Midbrain (tissue), 1 donor: ENCODE measurements at regions not wholly inside any gene's neighbourhood (a gene's known extent, or its start where the extent isn't known, plus 50 kb on each side); places are given as distances from the start of the nearest gene placed in this dataset.

ENCODE experiments used
- DNase-seq: peaks from one replicate; lab custom pipeline; 2025; lab: John Stamatoyannopoulos, UW

GRCh38 chr12:91999823-92000222 lies 145.8 kb downstream of the BTG1 start:
- DNase-seq = no peak

- no peak for DNase-seq
Observed at GRCh38 chr12:91998316-91998715, 147.3 kb downstream of the BTG1 start.

GRCh38 chr12:91994208-91994797 lies 151.3 kb downstream of the BTG1 start:
- DNase-seq = no peak

- DNase-seq = no peak
Observed at GRCh38 chr12:91993287-91994017, 152.2 kb downstream of the BTG1 start.

GRCh38 chr12:91991399-91992187 lies 154.1 kb downstream of the BTG1 start:
- DNase-seq = no peak

- no peak for DNase-seq
Observed at GRCh38 chr12:91990525-91990924, 155.1 kb downstream of the BTG1 start.

GRCh38 chr12:91989143-91989542 lies 156.5 kb downstream of the BTG1 start:
- DNase-seq = no peak

- DNase-seq = peak; percentile 17
Observed at GRCh38 chr12:91988086-91988923, 157.3 kb downstream of the BTG1 start.

GRCh38 chr12:91986084-91986483 lies 159.6 kb downstream of the BTG1 start:
- DNase-seq = no peak

GRCh38 chr12:91985002-91985787 lies 160.5 kb downstream of the BTG1 start:
- DNase-seq = peak; percentile 21

GRCh38 chr12:91984556-91984955 lies 161.1 kb downstream of the BTG1 start:
- no peak for DNase-seq

GRCh38 chr12:91983935-91984334 lies 161.7 kb downstream of the BTG1 start:
- no peak for DNase-seq

- DNase-seq = no peak
Observed at GRCh38 chr12:91982946-91983345, 162.7 kb downstream of the BTG1 start.

- no peak for DNase-seq
Observed at GRCh38 chr12:91980389-91980821, 165.2 kb downstream of the BTG1 start.

- DNase-seq = no peak
Observed at GRCh38 chr12:91978143-91978542, 167.5 kb downstream of the BTG1 start.

GRCh38 chr12:91975891-91976290 lies 169.8 kb downstream of the BTG1 start:
- no peak for DNase-seq

- no peak for DNase-seq
Observed at GRCh38 chr12:91974541-91975085, 171.0 kb downstream of the BTG1 start.

- no peak for DNase-seq
Observed at GRCh38 chr12:91973813-91974212, 171.8 kb downstream of the BTG1 start.

GRCh38 chr12:91972896-91973295 lies 172.8 kb downstream of the BTG1 start:
- no peak for DNase-seq

GRCh38 chr12:91968777-91969171 lies 176.9 kb downstream of the BTG1 start:
- no peak for DNase-seq
